ENCODE measurements at regions not wholly inside any gene's neighbourhood (a gene's known extent, or its start where the extent isn't known, plus 50 kb on each side); places are given as distances from the start of the nearest gene placed in this dataset.
"Not testable (repeated sequence)": the region's sequence is repeated elsewhere in the genome, so short reads cannot be mapped to it uniquely, and the experiment has no call there.

GRCh38 chr6:894274-894673 is 201.3 kb upstream of the EXOC2 start:
- Histone ChIP-seq H3K9me3 (ENCODE audit: control insufficient read depth, low read length) (no peaks in the 10 kb centered on the region), H3K27me3 (ENCODE audit: control insufficient read depth in 1 of 2, insufficient read depth in 2 of 2, low read length in 1 of 2) (no peaks in the 10 kb centered on the region)
- intact Hi-C loops (cut with DNase I): no loop called here

DNA sequence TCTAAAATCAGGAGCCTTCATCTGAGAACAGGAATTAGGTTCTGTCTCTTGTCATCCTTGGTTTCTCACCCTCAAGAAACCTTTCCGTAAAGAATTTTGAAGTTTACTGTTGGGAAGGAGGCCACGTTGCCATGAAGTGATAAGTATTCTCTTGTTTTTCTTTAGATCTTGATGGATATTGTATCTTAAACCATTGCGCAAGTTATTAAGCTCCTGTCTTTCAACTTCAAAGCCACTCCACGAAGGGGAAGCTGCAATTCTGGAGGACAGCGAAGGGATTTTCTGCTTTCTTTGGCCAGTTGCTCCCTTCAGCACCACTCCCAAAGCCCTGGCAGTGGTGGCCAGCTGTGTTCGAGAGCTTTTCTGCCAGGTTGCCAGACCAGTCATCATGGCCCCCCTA is 198.1 kb upstream of the EXOC2 start:
- DNase-seq (no peak), ATAC-seq (ENCODE audit: low FRiP score) (no peak)
- Histone ChIP-seq H3K36me3 (ENCODE audit: control insufficient read depth in 1 of 2, insufficient read depth in 2 of 2, low read length in 1 of 2) (no peaks in the 10 kb centered on the region), H3K27me3 (ENCODE audit: control insufficient read depth in 1 of 2, insufficient read depth in 2 of 2, low read length in 1 of 2) (no peaks in the 10 kb centered on the region), H3K4me3 (ENCODE audit: low read length in 2 of 2) (no peak overlapping the region), H3K27ac (ENCODE audit: low read depth in 1 of 2, low read length in 2 of 2) (no peak overlapping the region), H3K9me3 (ENCODE audit: control insufficient read depth, low read length) (peaks cover 2% of the 10 kb centered on the region), H3K4me1 (ENCODE audit: control insufficient read depth in 1 of 2, insufficient read depth in 2 of 2, low read length in 2 of 2) (no peaks in the 10 kb centered on the region)
- 70 to 75% methylated on average over 6 of the region's 6 CpGs for WGBS, 2 donors
- intact Hi-C loops (cut with DNase I): no loop called here

More at GRCh38 chr6:894274-894673, 201.3 kb upstream of the EXOC2 start:
- Histone ChIP-seq H3K36me3 (ENCODE audit: control insufficient read depth in 1 of 2, insufficient read depth in 2 of 2, low read length in 1 of 2) (no peaks in the 10 kb centered on the region), H3K4me1 (ENCODE audit: control insufficient read depth in 1 of 2, insufficient read depth in 2 of 2, low read length in 2 of 2) (no peaks in the 10 kb centered on the region), H3K4me3 (ENCODE audit: low read length in 2 of 2) (no peak overlapping the region), H3K27ac (ENCODE audit: low read depth in 1 of 2, low read length in 2 of 2) (no peak overlapping the region)
- ATAC-seq (ENCODE audit: low FRiP score): no peak
- no peak for DNase-seq
- WGBS, 2 donors: 84% methylated on average over 6 of the region's 6 CpGs

DNA sequence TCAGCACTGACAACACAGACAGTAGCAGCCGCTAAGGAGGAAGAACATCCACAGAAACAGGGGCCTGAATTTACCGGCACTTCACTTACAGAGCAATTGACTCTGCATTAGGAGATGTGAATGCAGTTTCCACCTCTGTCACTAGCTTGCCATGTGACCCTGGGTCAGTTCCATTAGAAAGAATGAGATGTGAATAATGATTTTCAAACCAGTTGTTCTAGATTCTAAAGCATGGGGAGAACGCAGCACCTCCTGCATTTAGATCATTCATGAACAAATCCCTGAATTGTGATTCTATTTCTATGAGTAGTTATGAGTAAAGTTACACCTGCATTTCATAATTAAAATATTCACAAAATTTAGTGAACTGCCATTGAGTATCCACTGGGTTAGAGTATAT is 197.3 kb upstream of the EXOC2 start:
- intact Hi-C loops (cut with DNase I): no loop called here
- WGBS, 2 donors: 82 to 87% methylated on average over 3 of the region's 3 CpGs

GRCh38 chr6:887583-888235 is 194.8 kb upstream of the EXOC2 start:
- Histone ChIP-seq H3K9me3 (ENCODE audit: control insufficient read depth, low read length) (peaks cover 2% of the 10 kb centered on the region), H3K27ac (ENCODE audit: low read depth in 1 of 2, low read length in 2 of 2) (no peak overlapping the region), H3K4me1 (ENCODE audit: control insufficient read depth in 1 of 2, insufficient read depth in 2 of 2, low read length in 2 of 2) (no peaks in the 10 kb centered on the region), H3K4me3 (ENCODE audit: low read length in 2 of 2) (no peak overlapping the region), H3K27me3 (ENCODE audit: control insufficient read depth in 1 of 2, insufficient read depth in 2 of 2, low read length in 1 of 2) (no peaks in the 10 kb centered on the region), H3K36me3 (ENCODE audit: control insufficient read depth in 1 of 2, insufficient read depth in 2 of 2, low read length in 1 of 2) (no peaks in the 10 kb centered on the region)
- 77 to 80% methylated on average over 35 of the region's 35 CpGs for WGBS, 2 donors
- ATAC-seq (ENCODE audit: low FRiP score) (no peak), DNase-seq (no peak)
- intact Hi-C loops (cut with DNase I): no loop called here

More for the DNA sequence above, 197.3 kb upstream of the EXOC2 start:
- ATAC-seq (ENCODE audit: low FRiP score) (no peak), DNase-seq (no peak)
- Histone ChIP-seq H3K36me3 (ENCODE audit: control insufficient read depth in 1 of 2, insufficient read depth in 2 of 2, low read length in 1 of 2) (no peaks in the 10 kb centered on the region), H3K4me1 (ENCODE audit: control insufficient read depth in 1 of 2, insufficient read depth in 2 of 2, low read length in 2 of 2) (no peaks in the 10 kb centered on the region), H3K4me3 (ENCODE audit: low read length in 2 of 2) (no peak overlapping the region), H3K27ac (ENCODE audit: low read depth in 1 of 2, low read length in 2 of 2) (no peak overlapping the region), H3K27me3 (ENCODE audit: control insufficient read depth in 1 of 2, insufficient read depth in 2 of 2, low read length in 1 of 2) (no peaks in the 10 kb centered on the region), H3K9me3 (ENCODE audit: control insufficient read depth, low read length) (peaks cover 2% of the 10 kb centered on the region)

GRCh38 chr6:886116-886515 is 193.2 kb upstream of the EXOC2 start:
- H3K9me3 ChIP-seq (ENCODE audit: control insufficient read depth, low read length); H3K4me1 ChIP-seq (ENCODE audit: control insufficient read depth in 1 of 2, insufficient read depth in 2 of 2, low read length in 2 of 2); H3K4me3 ChIP-seq (ENCODE audit: low read length in 2 of 2); H3K27ac ChIP-seq (ENCODE audit: low read depth in 1 of 2, low read length in 2 of 2); intact Hi-C loops (cut with DNase I); H3K27me3 ChIP-seq (ENCODE audit: control insufficient read depth in 1 of 2, insufficient read depth in 2 of 2, low read length in 1 of 2); DNase-seq; H3K36me3 ChIP-seq (ENCODE audit: control insufficient read depth in 1 of 2, insufficient read depth in 2 of 2, low read length in 1 of 2); ATAC-seq (ENCODE audit: low FRiP score): not testable (repeated sequence)
- 91 to 94% methylated on average over 9 of the region's 9 CpGs for WGBS, 2 donors

- Histone ChIP-seq H3K4me3 (ENCODE audit: low read length in 2 of 2) (no peak overlapping the region), H3K4me1 (ENCODE audit: control insufficient read depth in 1 of 2, insufficient read depth in 2 of 2, low read length in 2 of 2) (no peaks in the 10 kb centered on the region), H3K27me3 (ENCODE audit: control insufficient read depth in 1 of 2, insufficient read depth in 2 of 2, low read length in 1 of 2) (no peaks in the 10 kb centered on the region), H3K36me3 (ENCODE audit: control insufficient read depth in 1 of 2, insufficient read depth in 2 of 2, low read length in 1 of 2) (no peaks in the 10 kb centered on the region), H3K27ac (ENCODE audit: low read depth in 1 of 2, low read length in 2 of 2) (no peak overlapping the region), H3K9me3 (ENCODE audit: control insufficient read depth, low read length) (peaks cover 2% of the 10 kb centered on the region)
- intact Hi-C loops (cut with DNase I): no loop called here
- 72 to 77% methylated on average over 7 of the region's 7 CpGs for WGBS, 2 donors
- ATAC-seq (ENCODE audit: low FRiP score) (no peak), DNase-seq (no peak)
Measured at GRCh38 chr6:885051-885590, 192.2 kb upstream of the EXOC2 start.

DNA sequence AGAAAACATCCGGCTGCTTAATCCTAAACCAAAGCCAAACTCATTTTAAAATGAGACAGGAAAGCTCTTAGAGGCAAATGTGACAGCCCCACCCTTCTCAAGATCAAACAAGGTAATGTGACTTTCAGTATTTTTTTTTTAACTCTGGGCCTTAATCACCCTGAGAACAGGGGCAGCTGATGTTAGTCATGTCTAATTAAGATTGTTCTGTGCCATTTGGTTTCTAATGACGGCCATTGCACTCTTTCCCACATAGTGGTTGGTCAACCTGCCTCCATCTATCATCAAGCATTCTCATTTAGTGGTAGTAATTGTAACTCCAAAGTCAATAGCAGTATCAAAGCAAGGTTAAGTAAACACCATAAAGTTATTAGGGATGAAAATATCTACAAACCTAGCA is 191.6 kb upstream of the EXOC2 start:
- no peaks in the 10 kb centered on the region for H3K36me3 ChIP-seq (ENCODE audit: control insufficient read depth in 1 of 2, insufficient read depth in 2 of 2, low read length in 1 of 2)
- intact Hi-C loops (cut with DNase I): no loop called here
- no peak overlapping the region for H3K4me3 ChIP-seq (ENCODE audit: low read length in 2 of 2)
- H3K27ac ChIP-seq (ENCODE audit: low read depth in 1 of 2, low read length in 2 of 2): no peak overlapping the region
- H3K4me1 ChIP-seq (ENCODE audit: control insufficient read depth in 1 of 2, insufficient read depth in 2 of 2, low read length in 2 of 2): no peaks in the 10 kb centered on the region
- DNase-seq: no peak
- H3K9me3 ChIP-seq (ENCODE audit: control insufficient read depth, low read length): peaks cover 2% of the 10 kb centered on the region
- no peak for ATAC-seq (ENCODE audit: low FRiP score)
- no peaks in the 10 kb centered on the region for H3K27me3 ChIP-seq (ENCODE audit: control insufficient read depth in 1 of 2, insufficient read depth in 2 of 2, low read length in 1 of 2)
- WGBS, 2 donors: 61% methylated on average over 2 of the region's 2 CpGs

DNA sequence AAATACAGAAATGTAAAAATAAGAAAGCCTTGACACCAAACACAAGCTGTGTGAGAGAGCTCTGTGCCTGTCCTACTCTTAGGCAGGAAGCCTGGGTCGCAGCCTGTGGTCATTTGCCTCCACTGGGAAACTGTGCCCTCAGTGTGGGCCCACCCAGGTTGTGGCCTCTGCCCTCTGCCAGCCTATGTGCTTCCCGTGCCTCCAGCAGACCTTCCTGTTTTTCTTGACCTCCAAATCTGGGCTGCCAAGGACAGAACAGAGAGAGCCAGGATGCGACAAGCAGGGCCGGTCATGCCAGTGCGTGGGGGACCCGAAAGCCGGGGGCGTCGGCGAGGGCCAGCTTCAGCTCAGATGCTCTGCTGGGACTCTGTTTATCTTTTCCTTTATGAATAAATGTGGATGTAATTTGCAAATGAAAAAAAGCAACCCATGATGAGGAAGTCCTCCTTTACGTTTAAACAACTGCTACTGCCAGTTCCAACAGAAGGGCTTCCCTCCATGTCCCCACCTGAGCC is 189.2 kb upstream of the EXOC2 start:
- WGBS, 2 donors: 69 to 74% methylated on average over 11 of the region's 11 CpGs
- no peak overlapping the region for H3K27ac ChIP-seq (ENCODE audit: low read depth in 1 of 2, low read length in 2 of 2)

GRCh38 chr6:878179-878578 is 185.2 kb upstream of the EXOC2 start:
- Histone ChIP-seq H3K27ac (ENCODE audit: low read depth in 1 of 2, low read length in 2 of 2) (no peak overlapping the region), H3K36me3 (ENCODE audit: control insufficient read depth in 1 of 2, insufficient read depth in 2 of 2, low read length in 1 of 2) (no peaks in the 10 kb centered on the region), H3K9me3 (ENCODE audit: control insufficient read depth, low read length) (peaks cover under 1% of the 10 kb centered on the region), H3K4me1 (ENCODE audit: control insufficient read depth in 1 of 2, insufficient read depth in 2 of 2, low read length in 2 of 2) (no peaks in the 10 kb centered on the region), H3K4me3 (ENCODE audit: low read length in 2 of 2) (no peak overlapping the region), H3K27me3 (ENCODE audit: control insufficient read depth in 1 of 2, insufficient read depth in 2 of 2, low read length in 1 of 2) (peaks cover 0 to 1% of the 10 kb centered on the region in 2 donors)
- ATAC-seq (ENCODE audit: low FRiP score) (no peak), DNase-seq (no peak)
- 79 to 80% methylated on average over 11 of the region's 11 CpGs for WGBS, 2 donors
- intact Hi-C loops (cut with DNase I): no loop called here

More for the DNA sequence above, 189.2 kb upstream of the EXOC2 start:
- no peaks in the 10 kb centered on the region for H3K9me3 ChIP-seq (ENCODE audit: control insufficient read depth, low read length)
- no peaks in the 10 kb centered on the region for H3K4me1 ChIP-seq (ENCODE audit: control insufficient read depth in 1 of 2, insufficient read depth in 2 of 2, low read length in 2 of 2)
- H3K4me3 ChIP-seq (ENCODE audit: low read length in 2 of 2): no peak overlapping the region
- DNase-seq (no peak), ATAC-seq (ENCODE audit: low FRiP score) (no peak)
- no peaks in the 10 kb centered on the region for H3K27me3 ChIP-seq (ENCODE audit: control insufficient read depth in 1 of 2, insufficient read depth in 2 of 2, low read length in 1 of 2)
- intact Hi-C loops (cut with DNase I): no loop called here
- no peaks in the 10 kb centered on the region for H3K36me3 ChIP-seq (ENCODE audit: control insufficient read depth in 1 of 2, insufficient read depth in 2 of 2, low read length in 1 of 2)

Data from aorta (tissue), 5 donors.